Fibroblast of lung (primary cell): ENCODE measurements at regions not wholly inside any gene's neighbourhood (a gene's known extent, or its start where the extent isn't known, plus 50 kb on each side); places are given as distances from the start of the nearest gene placed in this dataset.
A peak's percentile ranks its signal among the peaks of the same experiment; 100 is the strongest.

ENCODE experiments used
- DNase-seq, 2 donors: peaks; one replicate each; pipeline versions ENCODE4 v3.0.0 to v3.0.0-alpha.2; 2010; ENCODE audit warnings: low read depth in 2 of 2
- H2AFZ ChIP-seq: 2 replicates; pipeline ENCODE4 v1.5.1; 2012; ENCODE audit warnings: low read length, control low read depth, inconsistent platforms
- H3K27ac ChIP-seq: 2 replicates; pipeline ENCODE4 v1.5.1; 2011; ENCODE audit warnings: low read length, control low read depth; ENCODE audit not compliant: insufficient read depth
- H3K27me3 ChIP-seq: 2 replicates; pipeline ENCODE4 v1.5.1; 2011; ENCODE audit warnings: mild to moderate bottlenecking, low read length; ENCODE audit not compliant: control insufficient read depth, insufficient read depth
- H3K36me3 ChIP-seq: 2 replicates; pipeline ENCODE4 v1.5.1; 2011; ENCODE audit warnings: low read length; ENCODE audit not compliant: control insufficient read depth, insufficient read depth
- H3K4me1 ChIP-seq: 2 replicates; pipeline ENCODE4 v1.5.1; 2011; ENCODE audit warnings: low read length; ENCODE audit not compliant: control insufficient read depth, insufficient read depth; ENCODE audit errors: extremely low read depth
- H3K4me2 ChIP-seq: 2 replicates; pipeline ENCODE4 v1.5.1; 2011; ENCODE audit warnings: low read length, control low read depth; ENCODE audit not compliant: insufficient read depth; ENCODE audit errors: extremely low read depth
- H3K4me3 ChIP-seq, 4 experiments: fragments of 200-600 bp in 1 of 4; sonication (generic) in 1 of 4; replicated peaks in 1 of 4; 2 replicates each; pipeline ENCODE4 v1.5.1; 2011 to 2016; ENCODE audit warnings: low read length in 4 of 4, low read depth in 3 of 4, mild to moderate bottlenecking in 3 of 4, control low read depth in 2 of 4, inconsistent platforms in 1 of 4, mixed read lengths in 1 of 4; ENCODE audit not compliant: insufficient read depth in 1 of 4; ENCODE audit errors: control extremely low read depth in 1 of 4
- H3K79me2 ChIP-seq: 2 replicates; pipeline ENCODE4 v1.5.1; 2012; ENCODE audit warnings: mild to moderate bottlenecking, low read length, inconsistent platforms; ENCODE audit not compliant: control insufficient read depth, insufficient read depth
- H3K9ac ChIP-seq: 2 replicates; pipeline ENCODE4 v1.5.1; 2011; ENCODE audit warnings: mild to moderate bottlenecking, low read length, control low read depth; ENCODE audit not compliant: insufficient read depth
- H3K9me3 ChIP-seq: 2 replicates; pipeline ENCODE4 v1.5.1; 2012; ENCODE audit warnings: low read depth, low read length; ENCODE audit not compliant: control insufficient read depth, insufficient read depth
- H4K20me1 ChIP-seq: 2 replicates; pipeline ENCODE4 v1.5.1; 2011; ENCODE audit warnings: low read length; ENCODE audit not compliant: control insufficient read depth, insufficient read depth; ENCODE audit errors: extremely low read depth
- CTCF ChIP-seq, 2 donors: IDR thresholded peaks in 1 of 2; conservative IDR thresholded peaks in 1 of 2; 1 replicate in 1 of 2; 2 replicates in 1 of 2; pipeline ENCODE4 v1.5.1; 2011 to 2012; ENCODE audit warnings: low read length in 2 of 2, control low read depth in 1 of 2, inconsistent platforms in 1 of 2, low read depth in 1 of 2, mild to moderate bottlenecking in 1 of 2
- EZH2 ChIP-seq: IDR thresholded peaks from 2 replicates; pipeline ENCODE4 v1.5.1; 2012; ENCODE audit warnings: low read length, control low read depth, mild to moderate bottlenecking; ENCODE audit errors: missing control alignments

GRCh38 chr13:63614874-63615612 is 2199.4 kb upstream of the PCDH20 start:
- no peaks in the 10 kb centered on the region for H3K27me3 ChIP-seq
- H3K4me3 ChIP-seq, result no peak overlapping the region
- H3K9ac ChIP-seq, result no peak overlapping the region
- no peaks in the 10 kb centered on the region for H3K9me3 ChIP-seq
- TF ChIP-seq EZH2 (no peak), CTCF (conservative IDR thresholded peaks at IDR 0.05 in 1 of 2, IDR thresholded peaks at IDR 0.05 in 1 of 2; ENCODE audit: low read depth in 1 of 2, low read length in 2 of 2) (no peak)
- no peak overlapping the region for H3K4me2 ChIP-seq
- H3K27ac ChIP-seq, result no peak overlapping the region
- H3K4me1 ChIP-seq, result no peaks in the 10 kb centered on the region
- peak in 1 of 2 donors; percentile 7 for DNase-seq
- no peaks in the 10 kb centered on the region for H3K79me2 ChIP-seq
- H4K20me1 ChIP-seq, result no peaks in the 10 kb centered on the region
- no peaks in the 10 kb centered on the region for H3K36me3 ChIP-seq
- no peak overlapping the region for H2AFZ ChIP-seq

DNA sequence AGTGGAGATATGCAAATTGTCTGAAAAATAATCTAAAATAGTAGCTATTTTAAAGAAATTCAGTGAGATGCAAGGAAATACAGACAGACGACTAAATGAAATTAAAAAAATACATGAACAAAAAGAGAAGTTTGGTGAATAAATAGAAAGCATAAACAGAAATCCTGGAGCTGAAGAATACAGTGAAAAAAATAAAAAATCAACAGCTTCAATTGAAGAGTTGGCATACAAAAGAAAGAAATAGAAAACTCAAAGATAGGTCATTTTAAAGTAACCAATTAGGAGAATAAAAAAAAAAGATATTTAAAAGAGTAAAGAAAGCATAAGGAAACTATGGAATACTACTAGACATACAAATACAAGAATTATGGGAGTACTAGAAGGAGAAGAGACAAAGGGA is 2191.5 kb upstream of the PCDH20 start:
- Histone ChIP-seq H3K4me3 (no peak overlapping the region), H3K36me3 (no peaks in the 10 kb centered on the region), H3K4me1 (no peaks in the 10 kb centered on the region), H2AFZ (no peak overlapping the region), H3K9me3 (no peaks in the 10 kb centered on the region), H3K4me2 (no peak overlapping the region), H3K27me3 (no peaks in the 10 kb centered on the region), H4K20me1 (no peaks in the 10 kb centered on the region), H3K27ac (no peak overlapping the region), H3K9ac (no peak overlapping the region), H3K79me2 (no peaks in the 10 kb centered on the region)
- TF ChIP-seq EZH2, result no peak
- TF ChIP-seq CTCF (conservative IDR thresholded peaks at IDR 0.05 in 1 of 2, IDR thresholded peaks at IDR 0.05 in 1 of 2; ENCODE audit: low read depth in 1 of 2, low read length in 2 of 2), result no peak
- DNase-seq, result no peak

DNA sequence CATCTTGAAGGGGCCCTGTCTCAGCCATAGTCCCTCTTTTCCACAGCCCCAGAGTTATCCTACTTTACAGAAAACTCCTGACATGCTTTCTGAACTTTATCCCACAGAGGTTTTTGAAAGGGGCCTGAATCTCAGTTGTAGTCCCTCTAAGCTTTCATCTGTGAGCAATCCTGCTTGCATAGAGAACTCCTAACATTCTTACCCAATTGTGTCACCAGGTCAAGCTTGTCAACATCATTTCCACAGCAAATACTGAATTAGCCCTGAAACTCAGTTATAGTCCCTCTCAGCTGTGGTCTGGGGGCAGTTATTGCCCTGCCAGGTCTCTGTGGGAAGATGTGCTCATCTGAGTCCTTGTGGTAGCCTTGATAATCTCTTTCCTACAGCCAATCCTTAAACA is 2190.3 kb upstream of the PCDH20 start:
- H3K4me2 ChIP-seq, result no peak overlapping the region
- no peaks in the 10 kb centered on the region for H3K79me2 ChIP-seq
- no peak overlapping the region for H3K4me3 ChIP-seq
- H4K20me1 ChIP-seq, result no peaks in the 10 kb centered on the region
- TF ChIP-seq CTCF (conservative IDR thresholded peaks at IDR 0.05 in 1 of 2, IDR thresholded peaks at IDR 0.05 in 1 of 2; ENCODE audit: low read depth in 1 of 2, low read length in 2 of 2) (no peak), EZH2 (no peak)
- no peaks in the 10 kb centered on the region for H3K9me3 ChIP-seq
- no peaks in the 10 kb centered on the region for H3K4me1 ChIP-seq
- DNase-seq, result peak in 1 of 2 donors; percentile 2
- H3K36me3 ChIP-seq, result no peaks in the 10 kb centered on the region
- no peaks in the 10 kb centered on the region for H3K27me3 ChIP-seq
- H2AFZ ChIP-seq, result no peak overlapping the region
- H3K9ac ChIP-seq, result no peak overlapping the region
- no peak overlapping the region for H3K27ac ChIP-seq
